GM18499 (cell line): ENCODE measurements at regions not wholly inside any gene's neighbourhood (a gene's known extent, or its start where the extent isn't known, plus 50 kb on each side); places are given as distances from the start of the nearest gene placed in this dataset.

Experiments used
- ATAC-seq: cut with Tn5 transposase; IDR thresholded peaks from one replicate; pipeline ENCODE4 v1.9.1; 2021; ENCODE audit warnings: moderate number of reproducible peaks; ENCODE audit not compliant: insufficient read depth, unreplicated experiment

- ATAC-seq, result no peak
Measured at GRCh38 chr21:17903929-17904639, 84.9 kb upstream of the C21orf91 start.

GRCh38 chr21:17903029-17903806, 84.1 kb upstream of the C21orf91 start:
- no peak for ATAC-seq

GRCh38 chr21:17901458-17902079, 82.4 kb upstream of the C21orf91 start:
- no peak for ATAC-seq

- no peak for ATAC-seq
Measured at GRCh38 chr21:17900990-17901385, 81.8 kb upstream of the C21orf91 start.

GRCh38 chr21:17900281-17900989, 81.3 kb upstream of the C21orf91 start:
- ATAC-seq, result no peak

- ATAC-seq, result no peak
Measured at GRCh38 chr21:17889171-17889570, 70.0 kb upstream of the C21orf91 start.

GRCh38 chr21:17869115-17869514, 50.0 kb upstream of the C21orf91 start:
- ATAC-seq, result no peak
